AG09319 (cell line): ENCODE measurements at regions not wholly inside any gene's neighbourhood (a gene's known extent, or its start where the extent isn't known, plus 50 kb on each side); places are given as distances from the start of the nearest gene placed in this dataset.

Experiments used
- DNase-seq: peaks from one replicate; pipeline ENCODE4 v3.0.0-alpha.2; 2010; ENCODE audit warnings: low read depth; ENCODE audit errors: extremely low read depth
- TF ChIP-seq, protein P1 (sequence below): IDR thresholded peaks from 2 replicates; pipeline ENCODE4 v1.5.1; 2011; ENCODE audit warnings: low read depth, mild to moderate bottlenecking, inconsistent platforms, low read length, moderate library complexity

DNA sequence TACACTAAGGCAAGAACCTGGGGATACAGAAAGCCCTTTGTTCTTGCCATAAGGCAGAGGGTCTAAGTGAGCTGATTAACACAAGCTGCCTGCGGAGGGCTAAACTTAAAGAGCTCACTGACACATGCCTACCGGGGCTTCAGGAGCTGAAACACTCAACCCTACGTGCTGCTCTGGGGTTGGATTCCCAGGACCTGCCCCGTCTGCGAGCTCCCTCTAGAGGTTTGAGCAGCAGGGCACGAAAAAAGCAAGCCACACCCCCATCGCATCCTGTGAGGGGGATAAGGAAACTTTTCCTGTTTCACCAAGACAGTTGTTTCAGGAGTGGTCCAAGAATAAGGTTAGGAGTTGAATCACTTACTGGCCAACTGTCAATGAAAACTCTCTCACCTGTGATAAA lies 562.1 kb downstream of the TMX3 start:
- no peak for DNase-seq
- TF ChIP-seq, protein P1, sequence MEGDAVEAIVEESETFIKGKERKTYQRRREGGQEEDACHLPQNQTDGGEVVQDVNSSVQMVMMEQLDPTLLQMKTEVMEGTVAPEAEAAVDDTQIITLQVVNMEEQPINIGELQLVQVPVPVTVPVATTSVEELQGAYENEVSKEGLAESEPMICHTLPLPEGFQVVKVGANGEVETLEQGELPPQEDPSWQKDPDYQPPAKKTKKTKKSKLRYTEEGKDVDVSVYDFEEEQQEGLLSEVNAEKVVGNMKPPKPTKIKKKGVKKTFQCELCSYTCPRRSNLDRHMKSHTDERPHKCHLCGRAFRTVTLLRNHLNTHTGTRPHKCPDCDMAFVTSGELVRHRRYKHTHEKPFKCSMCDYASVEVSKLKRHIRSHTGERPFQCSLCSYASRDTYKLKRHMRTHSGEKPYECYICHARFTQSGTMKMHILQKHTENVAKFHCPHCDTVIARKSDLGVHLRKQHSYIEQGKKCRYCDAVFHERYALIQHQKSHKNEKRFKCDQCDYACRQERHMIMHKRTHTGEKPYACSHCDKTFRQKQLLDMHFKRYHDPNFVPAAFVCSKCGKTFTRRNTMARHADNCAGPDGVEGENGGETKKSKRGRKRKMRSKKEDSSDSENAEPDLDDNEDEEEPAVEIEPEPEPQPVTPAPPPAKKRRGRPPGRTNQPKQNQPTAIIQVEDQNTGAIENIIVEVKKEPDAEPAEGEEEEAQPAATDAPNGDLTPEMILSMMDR, result no peak

DNA sequence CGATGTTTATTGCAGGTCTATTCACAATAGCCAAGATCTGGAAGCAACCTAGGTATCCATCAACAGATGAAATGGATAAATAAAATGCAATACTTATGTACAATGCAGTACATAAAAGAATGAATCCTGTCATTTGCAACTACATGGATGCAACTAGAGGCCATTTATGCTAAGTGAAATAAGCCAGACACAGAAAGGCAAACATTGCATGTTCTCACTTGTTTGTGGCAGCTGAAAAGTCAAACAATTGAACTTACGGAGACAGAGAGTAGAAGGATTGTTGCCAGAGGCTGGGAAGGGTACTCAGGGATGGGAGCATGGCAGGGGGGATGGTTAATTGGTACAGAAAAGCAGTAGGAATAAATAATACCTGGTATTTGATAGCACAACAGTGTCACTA lies 563.9 kb downstream of the TMX3 start:
- no peak for DNase-seq
- TF ChIP-seq, protein P1, result no peak

DNA sequence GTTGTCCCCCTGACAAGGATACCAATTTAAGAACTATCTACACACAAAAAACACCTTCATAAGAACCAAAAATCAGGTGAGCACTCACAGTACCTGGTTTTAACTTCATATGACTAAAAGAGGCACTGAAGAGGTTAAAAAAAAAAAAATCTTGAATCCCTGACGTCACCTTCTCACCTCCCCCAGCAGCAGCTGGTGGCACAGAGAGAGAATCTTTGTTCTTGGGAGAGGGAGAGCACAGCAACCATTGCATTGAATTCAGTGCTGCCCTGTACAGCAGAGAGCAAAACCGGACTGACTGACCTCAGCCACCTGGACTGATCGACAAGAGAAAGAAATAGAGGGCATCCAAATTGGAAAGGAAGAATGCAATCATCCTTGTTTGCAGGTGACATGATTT lies 566.0 kb downstream of the TMX3 start:
- DNase-seq, result no peak
- TF ChIP-seq, protein P1, result no peak

DNA sequence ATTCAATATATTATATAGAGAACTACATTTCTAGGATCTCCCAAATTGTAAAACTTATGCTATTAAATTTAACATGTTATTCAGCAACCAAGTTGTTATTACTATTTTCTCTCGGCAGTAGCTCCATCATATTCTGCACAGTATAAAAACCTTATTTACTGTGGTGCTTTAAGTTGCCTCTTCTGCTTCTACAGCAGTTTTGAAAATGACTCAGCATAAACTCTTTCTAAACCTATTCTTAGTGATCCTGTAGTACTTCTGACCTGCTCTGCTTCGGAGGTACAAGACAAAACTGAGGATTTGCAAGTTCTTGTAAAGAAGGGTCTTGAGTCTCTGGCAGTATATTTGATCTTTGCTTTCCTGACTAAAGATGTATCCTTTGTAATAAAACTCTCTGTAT lies 567.2 kb downstream of the TMX3 start:
- DNase-seq, result no peak
- TF ChIP-seq, protein P1, result no peak

DNA sequence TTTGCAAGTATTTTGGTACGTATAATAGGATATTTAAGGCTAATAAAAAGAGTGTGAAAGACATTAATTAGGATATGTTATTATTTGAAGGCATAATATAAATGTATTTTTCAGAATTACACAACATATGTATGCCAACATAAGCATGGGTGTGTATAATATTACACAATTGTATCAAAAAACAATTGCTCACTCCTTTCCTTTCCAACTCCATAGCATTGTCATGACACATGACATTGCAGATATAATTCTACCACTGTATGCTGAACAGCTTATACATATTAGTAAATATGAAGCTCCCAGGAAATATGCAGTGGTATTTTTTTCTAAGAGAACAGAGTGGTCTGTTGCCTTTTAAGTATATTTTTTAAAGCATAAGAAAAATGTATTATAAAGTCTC lies 593.1 kb downstream of the TMX3 start:
- TF ChIP-seq, protein P1, result no peak
- DNase-seq, result no peak

DNA sequence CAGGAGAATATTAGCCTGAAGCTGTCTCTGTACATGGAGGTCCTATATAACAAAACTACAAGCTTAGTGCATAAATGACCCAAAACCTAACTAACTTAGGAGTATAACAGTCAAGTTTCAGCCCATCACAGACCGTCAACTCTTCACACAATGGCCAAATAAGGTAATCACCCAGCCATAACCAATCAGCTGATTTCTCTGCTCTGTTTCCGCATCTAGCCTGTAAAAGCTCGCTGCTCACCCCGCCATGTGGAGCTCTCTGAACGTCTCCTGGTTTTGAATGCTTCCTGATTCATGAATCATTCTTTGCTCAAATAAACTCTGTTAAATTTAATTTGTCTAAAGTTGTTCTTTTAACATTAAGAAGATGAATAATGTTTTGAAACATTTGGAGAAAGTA lies 593.6 kb downstream of the TMX3 start:
- TF ChIP-seq, protein P1, result no peak
- no peak for DNase-seq

DNA sequence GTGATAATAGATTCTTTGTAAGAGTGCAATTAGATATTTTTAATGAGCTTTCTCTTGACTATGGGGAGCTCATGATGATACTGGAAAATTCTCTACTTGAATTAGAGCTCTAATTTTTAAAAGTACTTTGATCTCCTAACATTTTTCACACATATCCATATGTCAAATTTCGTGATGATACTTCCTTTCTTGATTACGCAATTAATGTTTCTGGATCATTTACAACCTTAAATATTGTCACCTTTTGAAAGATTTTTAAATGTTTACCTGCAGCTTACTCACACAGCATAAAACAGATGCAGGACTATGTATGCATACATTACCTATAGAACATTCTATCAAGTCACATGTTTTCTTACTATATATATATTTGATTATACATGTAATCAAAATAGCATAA lies 598.5 kb upstream of the DSEL start:
- DNase-seq, result no peak
- TF ChIP-seq, protein P1, result no peak
